Stimulated activated naive CD4-positive, alpha-beta T cell treated with Interleukin-2 at 50 U/mL for 16 hours (primary cell): ENCODE measurements at regions not wholly inside any gene's neighbourhood (a gene's known extent, or its start where the extent isn't known, plus 50 kb on each side); places are given as distances from the start of the nearest gene placed in this dataset.
"Not testable (repeated sequence)": the region's sequence is repeated elsewhere in the genome, so short reads cannot be mapped to it uniquely, and the experiment has no call there.

Experiments used
- DNase-seq: peaks from one replicate; lab custom pipeline; 2025; lab: John Stamatoyannopoulos, UW

- no peak for DNase-seq
Observed at GRCh38 chr3:135558150-135558783, 407.3 kb upstream of the PPP2R3A start.

- DNase-seq, result no peak
Observed at GRCh38 chr3:135558906-135559305, 406.6 kb upstream of the PPP2R3A start.

- no peak for DNase-seq
Observed at GRCh38 chr3:135559802-135560201, 405.7 kb upstream of the PPP2R3A start.

- DNase-seq, result no peak
Observed at GRCh38 chr3:135560847-135561246, 404.7 kb upstream of the PPP2R3A start.

- no peak for DNase-seq
Observed at GRCh38 chr3:135564696-135565095, 400.8 kb upstream of the PPP2R3A start.

GRCh38 chr3:135565546-135565945, 400.0 kb upstream of the PPP2R3A start:
- no peak for DNase-seq

GRCh38 chr3:135567223-135567622, 398.3 kb upstream of the PPP2R3A start:
- DNase-seq, result no peak

GRCh38 chr3:135576751-135577150, 388.8 kb upstream of the PPP2R3A start:
- DNase-seq, result no peak

GRCh38 chr3:135581806-135582205, 383.7 kb upstream of the PPP2R3A start:
- no peak for DNase-seq

- no peak for DNase-seq
Observed at GRCh38 chr3:135582800-135583199, 382.7 kb upstream of the PPP2R3A start.

GRCh38 chr3:135596563-135596962, 369.0 kb upstream of the PPP2R3A start:
- no peak for DNase-seq

- no peak for DNase-seq
Observed at GRCh38 chr3:135597855-135598254, 367.7 kb upstream of the PPP2R3A start.

- no peak for DNase-seq
Observed at GRCh38 chr3:135598597-135598996, 366.9 kb upstream of the PPP2R3A start.

GRCh38 chr3:135604512-135604911, 361.0 kb upstream of the PPP2R3A start:
- not testable (repeated sequence) for DNase-seq

GRCh38 chr3:135618123-135618522, 347.4 kb upstream of the PPP2R3A start:
- no peak for DNase-seq

GRCh38 chr3:135621184-135621920, 344.2 kb upstream of the PPP2R3A start:
- DNase-seq, result no peak

- no peak for DNase-seq
Observed at GRCh38 chr3:135622215-135622614, 343.3 kb upstream of the PPP2R3A start.

- no peak for DNase-seq
Observed at GRCh38 chr3:135622656-135623055, 342.9 kb upstream of the PPP2R3A start.

GRCh38 chr3:135623558-135623957, 342.0 kb upstream of the PPP2R3A start:
- DNase-seq, result no peak

- DNase-seq, result no peak
Observed at GRCh38 chr3:135627057-135627456, 338.5 kb upstream of the PPP2R3A start.

- DNase-seq, result no peak
Observed at GRCh38 chr3:135629701-135630408, 335.7 kb upstream of the PPP2R3A start.

- DNase-seq, result no peak
Observed at GRCh38 chr3:135632556-135633065, 332.9 kb upstream of the PPP2R3A start.

GRCh38 chr3:135633078-135633477, 332.4 kb upstream of the PPP2R3A start:
- DNase-seq, result no peak
